SKM-1 treated with dmso at 0.1 percent for 144 hours (cell line): ENCODE measurements at regions not wholly inside any gene's neighbourhood (a gene's known extent, or its start where the extent isn't known, plus 50 kb on each side); places are given as distances from the start of the nearest gene placed in this dataset.
A peak's percentile ranks its signal among the peaks of the same experiment; 100 is the strongest.

ENCODE experiments used
- DNase-seq: peaks from one replicate; lab custom pipeline; 2025; ENCODE audit not compliant: unreplicated experiment; lab: John Stamatoyannopoulos, UW

GRCh38 chr3:153023896-153024295, 138.1 kb upstream of the RAP2B start:
- DNase-seq = no peak

- DNase-seq = peak; percentile 57
Observed at GRCh38 chr3:153026026-153026425, 136.0 kb upstream of the RAP2B start.

- DNase-seq = no peak
Observed at GRCh38 chr3:153028381-153028780, 133.6 kb upstream of the RAP2B start.

- no peak for DNase-seq
Observed at GRCh38 chr3:153029350-153029749, 132.7 kb upstream of the RAP2B start.

GRCh38 chr3:153032891-153033290, 129.1 kb upstream of the RAP2B start:
- DNase-seq = no peak

- no peak for DNase-seq
Observed at GRCh38 chr3:153036846-153037245, 125.2 kb upstream of the RAP2B start.

GRCh38 chr3:153038367-153038766, 123.7 kb upstream of the RAP2B start:
- DNase-seq = no peak

GRCh38 chr3:153038779-153039178, 123.2 kb upstream of the RAP2B start:
- DNase-seq = no peak

- no peak for DNase-seq
Observed at GRCh38 chr3:153041181-153041580, 120.8 kb upstream of the RAP2B start.

- no peak for DNase-seq
Observed at GRCh38 chr3:153042088-153042487, 119.9 kb upstream of the RAP2B start.

- no peak for DNase-seq
Observed at GRCh38 chr3:153043729-153044328, 118.2 kb upstream of the RAP2B start.

GRCh38 chr3:153045150-153045549, 116.9 kb upstream of the RAP2B start:
- no peak for DNase-seq

- no peak for DNase-seq
Observed at GRCh38 chr3:153050978-153051377, 111.0 kb upstream of the RAP2B start.

- no peak for DNase-seq
Observed at GRCh38 chr3:153051427-153052095, 110.5 kb upstream of the RAP2B start.

- DNase-seq = no peak
Observed at GRCh38 chr3:153052096-153052460, 109.9 kb upstream of the RAP2B start.

- DNase-seq = no peak
Observed at GRCh38 chr3:153055217-153055616, 106.8 kb upstream of the RAP2B start.

GRCh38 chr3:153055779-153056178, 106.2 kb upstream of the RAP2B start:
- DNase-seq = no peak

- peak; percentile 57 for DNase-seq
Observed at GRCh38 chr3:153058031-153058688, 103.9 kb upstream of the RAP2B start.

- DNase-seq = no peak
Observed at GRCh38 chr3:153060346-153060745, 101.7 kb upstream of the RAP2B start.

GRCh38 chr3:153061938-153062528, 100.0 kb upstream of the RAP2B start:
- no peak for DNase-seq

- DNase-seq = no peak
Observed at GRCh38 chr3:153063337-153063736, 98.7 kb upstream of the RAP2B start.

GRCh38 chr3:153066983-153067382, 95.0 kb upstream of the RAP2B start:
- no peak for DNase-seq
